Loucy (cell line): ENCODE measurements at regions not wholly inside any gene's neighbourhood (a gene's known extent, or its start where the extent isn't known, plus 50 kb on each side); places are given as distances from the start of the nearest gene placed in this dataset.

Experiments used
- H2AFZ ChIP-seq: fragments of 200-600 bp; sonication (generic); 2 replicates; pipeline ENCODE4 v1.6.0; 2016; ENCODE audit warnings: antibody characterized with exemption, mild to moderate bottlenecking, low read length, moderate library complexity
- H3F3A ChIP-seq: fragments of 200-600 bp; 2 replicates; pipeline ENCODE4 v1.6.0; 2016; ENCODE audit warnings: antibody characterized with exemption, low read depth, mild to moderate bottlenecking
- H3K27me3 ChIP-seq: fragments of 200-600 bp; sonication (generic); 2 replicates; pipeline ENCODE4 v1.6.1; 2014; ENCODE audit warnings: low read length, mild to moderate bottlenecking; ENCODE audit not compliant: insufficient read depth, poor library complexity, severe bottlenecking
- H3K36me3 ChIP-seq: fragments of 200-600 bp; sonication (generic); 2 replicates; pipeline ENCODE4 v1.6.1; 2016; ENCODE audit warnings: low read length; ENCODE audit not compliant: insufficient read depth
- H3K4me1 ChIP-seq: fragments of 200-600 bp; sonication (generic); 2 replicates; pipeline ENCODE4 v1.5.1; 2014; ENCODE audit warnings: low read length, mild to moderate bottlenecking; ENCODE audit not compliant: insufficient read depth, poor library complexity, severe bottlenecking
- H3K4me2 ChIP-seq: fragments of 200-600 bp; sonication (generic); 2 replicates; pipeline ENCODE4 v1.6.0; 2014; ENCODE audit warnings: antibody characterized with exemption, low read length, low read depth, mild to moderate bottlenecking; ENCODE audit not compliant: poor library complexity, severe bottlenecking
- H3K4me3 ChIP-seq: fragments of 200-600 bp; sonication (generic); 2 replicates; pipeline ENCODE4 v1.5.1; 2014; ENCODE audit warnings: low read length, mild to moderate bottlenecking, mixed read lengths; ENCODE audit not compliant: poor library complexity, severe bottlenecking
- H3K79me2 ChIP-seq: fragments of 200-600 bp; sonication (generic); 2 replicates; pipeline ENCODE4 v1.6.1; 2014; ENCODE audit warnings: low read length; ENCODE audit not compliant: insufficient read depth
- H3K9ac ChIP-seq: fragments of 200-600 bp; sonication (generic); 2 replicates; pipeline ENCODE4 v1.6.0; 2014; ENCODE audit warnings: mild to moderate bottlenecking, low read depth, low read length, moderate library complexity; ENCODE audit not compliant: poor library complexity, severe bottlenecking
- H3K9me2 ChIP-seq: fragments of 200-600 bp; sonication (generic); replicated peaks from 2 replicates; pipeline ENCODE4 v1.6.1; 2016; ENCODE audit warnings: low read depth, low read length, mixed read lengths
- H3K9me3 ChIP-seq: fragments of 200-600 bp; sonication (generic); 2 replicates; pipeline ENCODE4 v1.6.1; 2014; ENCODE audit warnings: mild to moderate bottlenecking, antibody characterized with exemption, low read length, low read depth; ENCODE audit not compliant: insufficient read depth
- H4K20me1 ChIP-seq: fragments of 200-600 bp; sonication (generic); 2 replicates; pipeline ENCODE4 v1.6.0; 2014; ENCODE audit warnings: antibody characterized with exemption, low read length, mild to moderate bottlenecking; ENCODE audit not compliant: insufficient read depth, poor library complexity, severe bottlenecking
- CTCF ChIP-seq: fragments of 200-600 bp; sonication (generic); conservative IDR thresholded peaks from 2 replicates; pipeline ENCODE4 v1.5.1; 2014; ENCODE audit warnings: mild to moderate bottlenecking, antibody characterized with exemption, low read length
- EZH2phosphoT487 ChIP-seq: fragments of 200-600 bp; IDR thresholded peaks from 2 replicates; pipeline ENCODE4 v1.6.1; 2018; ENCODE audit warnings: antibody characterized with exemption, mild to moderate bottlenecking, moderate library complexity, borderline replicate concordance

- Histone ChIP-seq H3K4me2 (no peak overlapping the region), H2AFZ (no peak overlapping the region), H3K9me3 (0 out of 2 replicates have a peak, but pooled peaks cover 3% of the 10 kb centered on the region), H3K79me2 (no peaks in the 10 kb centered on the region), H3K4me3 (no peak overlapping the region), H3K4me1 (no peaks in the 10 kb centered on the region), H3K27me3 (no peaks in the 10 kb centered on the region), H4K20me1 (no peaks in the 10 kb centered on the region), H3K9me2 (no peaks in the 10 kb centered on the region), H3K9ac (no peak overlapping the region), H3K36me3 (no peaks in the 10 kb centered on the region), H3F3A (no peaks in the 10 kb centered on the region)
- TF ChIP-seq EZH2phosphoT487 (no peak), CTCF (no peak)
Observed at GRCh38 chr11:121721961-121722360, 269.2 kb upstream of the SORL1-AS1 start.

- 0 out of 2 replicates have a peak, but pooled peaks cover 3% of the 10 kb centered on the region for H3K9me3 ChIP-seq
- H3K4me2 ChIP-seq: no peak overlapping the region
- no peaks in the 10 kb centered on the region for H3K79me2 ChIP-seq
- no peaks in the 10 kb centered on the region for H3K27me3 ChIP-seq
- H3K9me2 ChIP-seq: no peaks in the 10 kb centered on the region
- no peaks in the 10 kb centered on the region for H3K36me3 ChIP-seq
- H4K20me1 ChIP-seq: no peaks in the 10 kb centered on the region
- TF ChIP-seq EZH2phosphoT487: no peak
- TF ChIP-seq CTCF: no peak
- no peak overlapping the region for H3K9ac ChIP-seq
- H2AFZ ChIP-seq: no peak overlapping the region
- no peak overlapping the region for H3K4me3 ChIP-seq
- no peaks in the 10 kb centered on the region for H3K4me1 ChIP-seq
- no peaks in the 10 kb centered on the region for H3F3A ChIP-seq
Observed at GRCh38 chr11:121721448-121721847, 268.7 kb upstream of the SORL1-AS1 start.

- Histone ChIP-seq H3K79me2 (no peaks in the 10 kb centered on the region), H2AFZ (no peak overlapping the region), H3K9me2 (no peaks in the 10 kb centered on the region), H3K4me2 (no peak overlapping the region), H3K4me1 (no peaks in the 10 kb centered on the region), H3K9me3 (0 out of 2 replicates have a peak, but pooled peaks cover 3% of the 10 kb centered on the region), H4K20me1 (no peaks in the 10 kb centered on the region), H3K4me3 (no peak overlapping the region), H3K36me3 (no peaks in the 10 kb centered on the region), H3K9ac (no peak overlapping the region), H3F3A (no peaks in the 10 kb centered on the region), H3K27me3 (no peaks in the 10 kb centered on the region)
- TF ChIP-seq EZH2phosphoT487 (no peak), CTCF (no peak)
Observed at GRCh38 chr11:121717296-121717695, 264.5 kb upstream of the SORL1-AS1 start.
